KMS-11 (cell line): ENCODE measurements at regions not wholly inside any gene's neighbourhood (a gene's known extent, or its start where the extent isn't known, plus 50 kb on each side); places are given as distances from the start of the nearest gene placed in this dataset.

ENCODE experiments used
- H2AFZ ChIP-seq: fragments of 200-600 bp; sonication (generic); 2 replicates; pipeline ENCODE4 v1.6.1; 2016; ENCODE audit warnings: antibody characterized with exemption, mixed run types, low read depth
- H3K27ac ChIP-seq: fragments of 200-600 bp; sonication (generic); 2 replicates; pipeline ENCODE4 v1.6.1; 2016; ENCODE audit warnings: mild to moderate bottlenecking, mixed run types
- H3K27me3 ChIP-seq: fragments of 200-600 bp; sonication (generic); 2 replicates; pipeline ENCODE4 v1.6.1; 2017; ENCODE audit warnings: mild to moderate bottlenecking, low read depth, mixed run types, moderate library complexity; ENCODE audit not compliant: insufficient read depth
- H3K36me3 ChIP-seq: fragments of 200-600 bp; sonication (generic); 2 replicates; pipeline ENCODE4 v1.6.1; 2017; ENCODE audit warnings: mild to moderate bottlenecking, mixed run types; ENCODE audit not compliant: insufficient read depth
- H3K4me1 ChIP-seq: fragments of 200-600 bp; sonication (generic); 2 replicates; pipeline ENCODE4 v1.6.1; 2016; ENCODE audit warnings: mild to moderate bottlenecking, low read depth, mixed run types; ENCODE audit not compliant: poor library complexity, severe bottlenecking
- H3K4me2 ChIP-seq: fragments of 200-600 bp; sonication (generic); 2 replicates; pipeline ENCODE4 v1.7.0; 2016; ENCODE audit warnings: mild to moderate bottlenecking, mixed run types
- H3K4me3 ChIP-seq: fragments of 200-600 bp; sonication (generic); IDR thresholded peaks from 2 replicates; pipeline ENCODE4 v1.6.1; 2017; ENCODE audit warnings: low read depth, low read length, mixed read lengths; ENCODE audit not compliant: insufficient read depth
- H3K79me2 ChIP-seq: fragments of 200-600 bp; sonication (generic); 2 replicates; pipeline ENCODE4 v1.6.1; 2016; ENCODE audit warnings: low read depth, mixed run types; ENCODE audit not compliant: insufficient read depth
- H3K9ac ChIP-seq: fragments of 200-600 bp; sonication (generic); 2 replicates; pipeline ENCODE4 v1.6.1; 2016; ENCODE audit warnings: mild to moderate bottlenecking, mixed run types
- H4K20me1 ChIP-seq: fragments of 200-600 bp; sonication (generic); 2 replicates; pipeline ENCODE4 v1.6.1; 2016; ENCODE audit warnings: mild to moderate bottlenecking, mixed run types; ENCODE audit not compliant: insufficient read depth
- CTCF ChIP-seq: fragments of 200-600 bp; sonication (generic); conservative IDR thresholded peaks from 2 replicates; pipeline ENCODE4 v1.6.1; 2017; ENCODE audit warnings: low read depth, mild to moderate bottlenecking, antibody characterized with exemption, low read length, moderate library complexity, mixed read lengths

GRCh38 chr1:243926803-243927245, 76.8 kb upstream of the AKT3 start:
- H3K27me3 ChIP-seq = no peaks in the 10 kb centered on the region
- H3K4me3 ChIP-seq = no peak overlapping the region
- H4K20me1 ChIP-seq = no peaks in the 10 kb centered on the region
- H3K27ac ChIP-seq = no peak overlapping the region
- no peak overlapping the region for H3K4me2 ChIP-seq
- no peak for TF ChIP-seq CTCF
- H2AFZ ChIP-seq = no peak overlapping the region
- no peaks in the 10 kb centered on the region for H3K4me1 ChIP-seq
- no peaks in the 10 kb centered on the region for H3K79me2 ChIP-seq
- H3K36me3 ChIP-seq = no peaks in the 10 kb centered on the region
- no peak overlapping the region for H3K9ac ChIP-seq

GRCh38 chr1:243926299-243926698, 76.3 kb upstream of the AKT3 start:
- H3K4me3 ChIP-seq = no peak overlapping the region
- no peaks in the 10 kb centered on the region for H3K27me3 ChIP-seq
- no peaks in the 10 kb centered on the region for H3K79me2 ChIP-seq
- no peak overlapping the region for H3K27ac ChIP-seq
- H3K36me3 ChIP-seq = no peaks in the 10 kb centered on the region
- H3K4me2 ChIP-seq = no peak overlapping the region
- H2AFZ ChIP-seq = no peak overlapping the region
- H3K4me1 ChIP-seq = no peaks in the 10 kb centered on the region
- H3K9ac ChIP-seq = no peak overlapping the region
- no peak for TF ChIP-seq CTCF
- H4K20me1 ChIP-seq = no peaks in the 10 kb centered on the region

- H3K79me2 ChIP-seq = no peaks in the 10 kb centered on the region
- no peak overlapping the region for H3K4me3 ChIP-seq
- no peaks in the 10 kb centered on the region for H3K27me3 ChIP-seq
- no peak overlapping the region for H3K9ac ChIP-seq
- no peaks in the 10 kb centered on the region for H3K36me3 ChIP-seq
- no peaks in the 10 kb centered on the region for H4K20me1 ChIP-seq
- H3K27ac ChIP-seq = no peak overlapping the region
- TF ChIP-seq CTCF = no peak
- H3K4me1 ChIP-seq = no peaks in the 10 kb centered on the region
- no peak overlapping the region for H3K4me2 ChIP-seq
- H2AFZ ChIP-seq = no peak overlapping the region
Measured at GRCh38 chr1:243924588-243925349, 74.7 kb upstream of the AKT3 start.

- Histone ChIP-seq H3K79me2 (no peaks in the 10 kb centered on the region), H4K20me1 (no peaks in the 10 kb centered on the region), H3K4me1 (no peaks in the 10 kb centered on the region), H3K36me3 (no peaks in the 10 kb centered on the region), H3K27ac (no peak overlapping the region), H2AFZ (no peak overlapping the region), H3K9ac (no peak overlapping the region), H3K27me3 (no peaks in the 10 kb centered on the region), H3K4me3 (no peak overlapping the region), H3K4me2 (no peak overlapping the region)
- no peak for TF ChIP-seq CTCF
Measured at GRCh38 chr1:243924188-243924587, 74.1 kb upstream of the AKT3 start.
